ENCODE measurements at regions not wholly inside any gene's neighbourhood (a gene's known extent, or its start where the extent isn't known, plus 50 kb on each side); places are given as distances from the start of the nearest gene placed in this dataset.

GRCh38 chr5:6806668-6807067 is 93.4 kb downstream of the TENT4A start:
- DNase-seq: no peak
- CTCF ChIA-PET: no interaction called here
- Mint-ChIP-seq H3K27me3 (peaks cover 19% of the 10 kb centered on the region), H3K36me3 (no peaks in the 10 kb centered on the region), H3K4me3 (no peak overlapping the region), H3K27ac (no peak overlapping the region), H3K9me3 (no peaks in the 10 kb centered on the region), H3K4me1 (no peaks in the 10 kb centered on the region)

- peaks cover 27% of the 10 kb centered on the region for H3K27me3 Mint-ChIP-seq
- no peak overlapping the region for H3K4me3 Mint-ChIP-seq
- H3K36me3 Mint-ChIP-seq: no peaks in the 10 kb centered on the region
- no peaks in the 10 kb centered on the region for H3K9me3 Mint-ChIP-seq
- DNase-seq: no peak
- H3K27ac Mint-ChIP-seq: no peak overlapping the region
- CTCF ChIA-PET: no interaction called here
- H3K4me1 Mint-ChIP-seq: no peaks in the 10 kb centered on the region
These were observed 95.2 kb downstream of the TENT4A start for GRCh38 chr5:6808462-6808861.

- Mint-ChIP-seq H3K4me3 (no peak overlapping the region), H3K36me3 (no peaks in the 10 kb centered on the region), H3K27ac (no peak overlapping the region), H3K4me1 (no peaks in the 10 kb centered on the region), H3K9me3 (no peaks in the 10 kb centered on the region), H3K27me3 (peaks cover 19% of the 10 kb centered on the region)
- CTCF ChIA-PET: no interaction called here
- no peak for DNase-seq
These were observed 97.6 kb downstream of the TENT4A start for GRCh38 chr5:6810641-6811405.

GRCh38 chr5:6812091-6812490 is 98.9 kb downstream of the TENT4A start:
- H3K4me1 Mint-ChIP-seq: no peaks in the 10 kb centered on the region
- no peak overlapping the region for H3K27ac Mint-ChIP-seq
- CTCF ChIA-PET: no interaction called here
- H3K36me3 Mint-ChIP-seq: no peaks in the 10 kb centered on the region
- peaks cover 21% of the 10 kb centered on the region for H3K27me3 Mint-ChIP-seq
- H3K9me3 Mint-ChIP-seq: no peaks in the 10 kb centered on the region
- no peak overlapping the region for H3K4me3 Mint-ChIP-seq
- DNase-seq: no peak

DNA sequence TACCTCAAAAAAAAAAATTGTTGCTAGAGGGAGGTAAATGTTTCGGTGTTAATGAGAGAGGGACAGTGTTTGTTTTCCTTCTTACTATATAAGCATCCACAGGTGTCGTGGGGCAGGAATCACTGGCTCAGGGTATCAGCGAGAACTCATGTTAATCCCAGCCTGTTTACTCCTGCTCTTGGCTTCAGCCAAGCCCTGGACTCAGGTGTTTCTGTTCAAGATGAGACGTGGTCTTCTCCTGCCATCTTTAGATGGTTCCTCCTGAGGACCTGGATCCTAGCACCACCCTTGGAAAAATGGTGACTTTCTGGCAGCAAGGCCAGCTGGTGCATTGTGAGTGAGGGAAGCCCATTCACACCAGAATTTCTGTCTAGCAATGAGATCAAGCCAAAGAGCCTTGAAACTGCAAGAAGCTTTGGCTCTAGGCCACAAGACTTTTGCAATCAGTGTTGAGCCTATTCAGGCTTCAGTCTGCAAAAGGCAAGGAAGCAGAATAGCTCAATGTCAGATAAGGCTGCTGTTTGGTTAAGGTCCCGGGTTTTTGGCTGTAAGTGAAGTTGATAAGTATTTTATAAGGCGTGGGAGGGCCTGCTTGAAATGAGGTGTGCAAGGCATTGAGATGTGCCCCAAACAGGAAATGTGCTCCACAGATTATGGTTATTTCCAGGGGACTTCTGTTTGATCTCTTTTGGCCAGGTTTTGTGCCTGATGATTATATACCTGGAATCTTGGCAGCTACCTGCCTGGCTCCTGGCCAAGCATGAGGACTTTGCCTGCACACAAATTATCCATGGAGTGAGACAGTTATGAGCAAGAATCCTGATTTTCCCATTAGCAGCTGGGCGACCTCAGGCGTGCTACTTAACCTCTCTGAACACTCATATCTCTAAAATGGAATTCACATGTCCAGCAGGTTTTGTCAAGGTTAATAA is 99.8 kb downstream of the TENT4A start:
- H3K4me1 Mint-ChIP-seq: no peaks in the 10 kb centered on the region
- CTCF ChIA-PET: interaction anchor here (1.1 kb wide), 1 partner anchor 24 kb away, joined by 4 read pairs; no protein-coding TSS in a partner anchor
- no peak overlapping the region for H3K27ac Mint-ChIP-seq
- peaks cover 23% of the 10 kb centered on the region for H3K27me3 Mint-ChIP-seq
- H3K36me3 Mint-ChIP-seq: no peaks in the 10 kb centered on the region
- no peak for DNase-seq
- H3K4me3 Mint-ChIP-seq: no peak overlapping the region
- no peaks in the 10 kb centered on the region for H3K9me3 Mint-ChIP-seq

- no peaks in the 10 kb centered on the region for H3K9me3 Mint-ChIP-seq
- no peak overlapping the region for H3K27ac Mint-ChIP-seq
These were observed 101.6 kb downstream of the TENT4A start for GRCh38 chr5:6814816-6815215.

DNA sequence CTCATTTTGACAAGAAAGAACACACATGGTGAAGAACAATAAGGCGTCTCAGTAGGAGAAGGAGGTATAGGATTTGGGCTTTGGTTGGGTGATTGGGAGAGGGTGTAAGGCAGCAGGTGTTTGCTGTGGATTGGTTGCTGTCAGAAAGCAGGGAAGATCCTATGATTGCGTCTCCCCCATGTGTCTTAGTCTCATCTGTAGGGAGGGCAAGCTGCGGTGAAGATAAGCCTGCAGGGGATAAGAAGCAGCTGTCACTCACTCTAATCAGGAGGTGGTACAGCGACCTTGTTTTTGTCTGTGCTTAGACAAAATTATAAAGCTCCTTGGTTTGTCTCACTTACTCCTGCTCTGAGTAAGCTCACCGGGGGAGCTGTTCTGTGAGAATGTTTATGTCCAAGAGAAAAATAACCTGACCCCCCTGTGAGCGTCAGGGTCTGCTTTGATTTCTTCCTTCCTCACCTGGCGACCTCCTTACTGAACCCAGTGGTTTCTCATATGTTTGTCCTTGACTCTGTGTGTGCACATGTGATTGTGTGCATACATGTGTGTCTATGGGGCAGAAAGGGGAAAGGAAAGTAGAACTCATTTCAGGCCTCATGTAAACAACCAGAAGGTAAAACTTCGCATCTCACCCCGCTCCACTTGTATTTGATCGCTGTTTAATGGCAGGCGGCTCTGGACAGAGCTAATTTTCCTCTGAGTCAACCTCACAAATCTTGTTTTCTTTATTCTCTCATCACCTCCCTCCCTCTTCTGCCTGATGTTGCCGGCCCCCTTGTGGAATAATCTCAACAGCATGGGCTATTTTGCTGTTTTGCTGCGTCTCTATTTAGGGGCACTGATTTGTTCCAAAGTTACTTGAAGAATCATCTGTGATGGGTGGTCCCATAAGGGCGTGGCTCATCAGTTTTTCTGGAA is 105.6 kb downstream of the TENT4A start:
- DNase-seq: no peak
- Mint-ChIP-seq H3K27me3 (peaks cover 39% of the 10 kb centered on the region), H3K4me1 (peaks cover 10% of the 10 kb centered on the region), H3K36me3 (no peaks in the 10 kb centered on the region), H3K27ac (no peak overlapping the region), H3K4me3 (no peak overlapping the region), H3K9me3 (peaks cover 3% of the 10 kb centered on the region)
- CTCF ChIA-PET: interaction anchor here (0.9 to 4.0 kb wide), 10 partner anchors 8 to 936 kb away, joined by 3 to 23 read pairs (median 5); no protein-coding TSS in a partner anchor

More at GRCh38 chr5:6814816-6815215, 101.6 kb downstream of the TENT4A start:
- CTCF ChIA-PET: no interaction called here
- H3K36me3 Mint-ChIP-seq: no peaks in the 10 kb centered on the region
- no peak overlapping the region for H3K4me3 Mint-ChIP-seq
- peaks cover 25% of the 10 kb centered on the region for H3K27me3 Mint-ChIP-seq
- no peak for DNase-seq
- no peaks in the 10 kb centered on the region for H3K4me1 Mint-ChIP-seq

DNA sequence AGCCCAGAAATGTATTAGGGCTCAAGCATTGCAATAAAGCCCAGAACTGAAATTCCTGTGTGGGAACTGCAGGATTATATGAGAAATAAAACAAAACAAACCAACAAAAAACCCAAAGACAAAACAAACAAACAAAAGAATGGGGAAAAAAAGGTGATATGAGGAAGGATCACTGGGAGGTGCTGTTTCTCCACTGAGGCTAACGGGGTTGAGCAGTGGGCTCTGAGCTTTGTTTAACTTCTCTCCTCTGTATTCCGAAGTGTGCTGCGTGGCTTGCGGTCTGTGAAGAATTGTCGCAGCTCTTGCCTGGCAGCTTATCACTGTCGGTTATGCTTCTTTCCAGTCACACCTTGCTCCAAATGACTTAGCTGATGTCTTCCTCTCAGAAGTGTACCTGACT is 106.3 kb downstream of the TENT4A start:
- H3K4me3 Mint-ChIP-seq: no peak overlapping the region
- H3K27ac Mint-ChIP-seq: no peak overlapping the region
- peaks cover 42% of the 10 kb centered on the region for H3K27me3 Mint-ChIP-seq
- no peak for DNase-seq
- peaks cover 3% of the 10 kb centered on the region for H3K9me3 Mint-ChIP-seq
- CTCF ChIA-PET: interaction anchor here (0.7 to 4.0 kb wide), 11 partner anchors 10 to 934 kb away, joined by 3 to 23 read pairs (median 7); no protein-coding TSS in a partner anchor
- no peaks in the 10 kb centered on the region for H3K36me3 Mint-ChIP-seq
- H3K4me1 Mint-ChIP-seq: peaks cover 13% of the 10 kb centered on the region

- H3K4me3 Mint-ChIP-seq: no peak overlapping the region
- CTCF ChIA-PET: interaction anchor here (0.6 to 4.0 kb wide), 17 partner anchors 13 to 1001 kb away, joined by 3 to 23 read pairs (median 3); no protein-coding TSS in a partner anchor
- peaks cover 42% of the 10 kb centered on the region for H3K27me3 Mint-ChIP-seq
- peak; percentile 74 for DNase-seq
- no peak overlapping the region for H3K27ac Mint-ChIP-seq
- H3K4me1 Mint-ChIP-seq: peaks cover 13% of the 10 kb centered on the region
- H3K9me3 Mint-ChIP-seq: peaks cover 3% of the 10 kb centered on the region
- H3K36me3 Mint-ChIP-seq: no peaks in the 10 kb centered on the region
These were observed 107.7 kb downstream of the TENT4A start for GRCh38 chr5:6820851-6821479.

GRCh38 chr5:6822068-6822467 is 108.8 kb downstream of the TENT4A start:
- Mint-ChIP-seq H3K27ac (no peak overlapping the region), H3K4me1 (peaks cover 14% of the 10 kb centered on the region), H3K9me3 (peaks cover 3% of the 10 kb centered on the region), H3K36me3 (no peaks in the 10 kb centered on the region), H3K4me3 (no peak overlapping the region), H3K27me3 (peaks cover 40% of the 10 kb centered on the region)
- CTCF ChIA-PET: interaction anchor here (0.9 to 4.0 kb wide), 7 partner anchors 12 to 1036 kb away, joined by 3 to 23 read pairs (median 5); no protein-coding TSS in a partner anchor
- no peak for DNase-seq

GRCh38 chr5:6822556-6823343 is 109.5 kb downstream of the TENT4A start:
- peaks cover 3% of the 10 kb centered on the region for H3K9me3 Mint-ChIP-seq
- peaks cover 38% of the 10 kb centered on the region for H3K27me3 Mint-ChIP-seq
- no peak for DNase-seq
- peaks cover 21% of the 10 kb centered on the region for H3K4me1 Mint-ChIP-seq
- H3K27ac Mint-ChIP-seq: no peak overlapping the region
- H3K4me3 Mint-ChIP-seq: no peak overlapping the region
- no peaks in the 10 kb centered on the region for H3K36me3 Mint-ChIP-seq
- CTCF ChIA-PET: interaction anchor here (1.0 to 4.0 kb wide), 4 partner anchors 14 to 923 kb away, joined by 4 to 17 read pairs (median 8); no protein-coding TSS in a partner anchor

DNA sequence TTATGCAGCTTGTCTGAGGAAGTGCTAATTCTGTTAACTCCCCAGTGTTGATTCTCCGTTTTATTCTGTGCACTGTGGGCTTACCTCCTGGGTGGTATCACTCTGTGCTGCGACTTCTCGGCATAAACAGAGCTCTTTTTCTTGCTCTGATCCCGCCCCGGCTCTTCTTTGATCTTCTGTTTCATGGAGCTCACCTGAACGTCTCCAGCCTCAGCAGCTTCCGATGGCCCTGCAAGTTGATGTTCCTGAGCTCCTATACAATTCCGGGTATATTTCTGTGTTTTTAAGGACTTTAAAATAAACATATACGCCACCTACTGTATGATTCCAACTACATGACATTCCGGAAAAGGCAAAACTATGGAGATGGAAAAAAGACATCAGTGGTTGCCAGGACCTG is 110.8 kb downstream of the TENT4A start:
- DNase-seq: no peak
- peaks cover 34% of the 10 kb centered on the region for H3K4me1 Mint-ChIP-seq
- no peak overlapping the region for H3K4me3 Mint-ChIP-seq
- no peaks in the 10 kb centered on the region for H3K36me3 Mint-ChIP-seq
- peaks cover 3% of the 10 kb centered on the region for H3K9me3 Mint-ChIP-seq
- no peak overlapping the region for H3K27ac Mint-ChIP-seq
- CTCF ChIA-PET: interaction anchor here (2.8 kb wide), 1 partner anchor 12 kb away, joined by 12 read pairs; no protein-coding TSS in a partner anchor
- H3K27me3 Mint-ChIP-seq: peaks cover 33% of the 10 kb centered on the region
